NCI-H146 treated with DMSO at 0.1 percent for 48 hours (cell line): ENCODE measurements at regions not wholly inside any gene's neighbourhood (a gene's known extent, or its start where the extent isn't known, plus 50 kb on each side); places are given as distances from the start of the nearest gene placed in this dataset.

Source experiments
- DNase-seq: peaks from one replicate; lab custom pipeline; 2025; ENCODE audit not compliant: unreplicated experiment; lab: John Stamatoyannopoulos, UW

GRCh38 chr5:125199373-125199772, 452.9 kb upstream of the ZNF608 start:
- no peak for DNase-seq

GRCh38 chr5:125199968-125200865, 453.8 kb upstream of the ZNF608 start:
- peak; percentile 40 for DNase-seq

GRCh38 chr5:125200866-125201373, 454.5 kb upstream of the ZNF608 start:
- DNase-seq: no peak

- DNase-seq: no peak
Observed at GRCh38 chr5:125201446-125202052, 455.1 kb upstream of the ZNF608 start.

- no peak for DNase-seq
Observed at GRCh38 chr5:125202353-125202752, 455.9 kb upstream of the ZNF608 start.

- no peak for DNase-seq
Observed at GRCh38 chr5:125202871-125203438, 456.5 kb upstream of the ZNF608 start.

GRCh38 chr5:125203912-125204311, 457.5 kb upstream of the ZNF608 start:
- DNase-seq: no peak

GRCh38 chr5:125205601-125206225, 459.3 kb upstream of the ZNF608 start:
- DNase-seq: no peak

- DNase-seq: no peak
Observed at GRCh38 chr5:125207856-125208255, 461.4 kb upstream of the ZNF608 start.

- DNase-seq: no peak
Observed at GRCh38 chr5:125209650-125210049, 463.2 kb upstream of the ZNF608 start.

- DNase-seq: no peak
Observed at GRCh38 chr5:125210242-125210947, 464.0 kb upstream of the ZNF608 start.

- no peak for DNase-seq
Observed at GRCh38 chr5:125214080-125214479, 467.6 kb upstream of the ZNF608 start.

- DNase-seq: no peak
Observed at GRCh38 chr5:125215593-125215992, 469.2 kb upstream of the ZNF608 start.

- DNase-seq: no peak
Observed at GRCh38 chr5:125219710-125220109, 473.3 kb upstream of the ZNF608 start.

GRCh38 chr5:125220284-125220683, 473.8 kb upstream of the ZNF608 start:
- DNase-seq: no peak

- no peak for DNase-seq
Observed at GRCh38 chr5:125222597-125223240, 476.3 kb upstream of the ZNF608 start.

GRCh38 chr5:125225424-125225823, 479.0 kb upstream of the ZNF608 start:
- no peak for DNase-seq

GRCh38 chr5:125226825-125227224, 480.4 kb upstream of the ZNF608 start:
- DNase-seq: no peak

GRCh38 chr5:125227333-125228095, 481.1 kb upstream of the ZNF608 start:
- peak; percentile 1 for DNase-seq
